Cardiac muscle cell (in vitro differentiated cells and primary cell): ENCODE measurements at regions not wholly inside any gene's neighbourhood (a gene's known extent, or its start where the extent isn't known, plus 50 kb on each side); places are given as distances from the start of the nearest gene placed in this dataset.

ENCODE experiments used
- DNase-seq, 2 donors: peaks; one replicate each; pipeline versions ENCODE4 v3.0.0 to v3.0.0-alpha.2; 2010 to 2017; ENCODE audit warnings: low read depth in 1 of 2, low spot score in 1 of 2
- H3K27ac ChIP-seq: fragments of 200-600 bp; sonication (generic); 2 replicates; pipeline ENCODE4 v1.5.1; 2016
- H3K27me3 ChIP-seq: fragments of 200-600 bp; sonication (generic); 2 replicates; pipeline ENCODE4 v1.6.0; 2016; ENCODE audit warnings: control low read depth
- H3K36me3 ChIP-seq: fragments of 200-600 bp; sonication (generic); 2 replicates; pipeline ENCODE4 v1.5.1; 2016; ENCODE audit warnings: control low read depth
- H3K4me1 ChIP-seq: fragments of 200-600 bp; sonication (generic); 2 replicates; pipeline ENCODE4 v1.8.1; 2017; ENCODE audit warnings: low read depth, mild to moderate bottlenecking, mixed run types
- H3K4me3 ChIP-seq: fragments of 200-600 bp; sonication (generic); 2 replicates; pipeline ENCODE4 v1.5.1; 2016; ENCODE audit warnings: mild to moderate bottlenecking
- H3K9me3 ChIP-seq: fragments of 200-600 bp; sonication (generic); 2 replicates; pipeline ENCODE4 v1.5.1; 2017; ENCODE audit warnings: low read depth, mild to moderate bottlenecking, control low read depth
- CTCF ChIP-seq: IDR thresholded peaks from 2 replicates; pipeline ENCODE4 v1.5.1; 2012; ENCODE audit warnings: low read depth, mild to moderate bottlenecking, low read length

GRCh38 chr4:117400039-117400835 is 314.9 kb upstream of the TRAM1L1 start:
- DNase-seq = peak in 1 of 2 donors; percentile 66
- no peaks in the 10 kb centered on the region for H3K9me3 ChIP-seq
- H3K4me3 ChIP-seq = no peak overlapping the region
- no peak overlapping the region for H3K27ac ChIP-seq
- H3K4me1 ChIP-seq = no peaks in the 10 kb centered on the region
- H3K36me3 ChIP-seq = no peaks in the 10 kb centered on the region
- no peaks in the 10 kb centered on the region for H3K27me3 ChIP-seq
- TF ChIP-seq CTCF = no peak

- H3K27ac ChIP-seq = no peak overlapping the region
- no peak for DNase-seq
- H3K36me3 ChIP-seq = no peaks in the 10 kb centered on the region
- TF ChIP-seq CTCF = no peak
- H3K4me3 ChIP-seq = no peak overlapping the region
- no peaks in the 10 kb centered on the region for H3K4me1 ChIP-seq
- no peaks in the 10 kb centered on the region for H3K27me3 ChIP-seq
- no peaks in the 10 kb centered on the region for H3K9me3 ChIP-seq
Observed at GRCh38 chr4:117412661-117413060, 327.3 kb upstream of the TRAM1L1 start.

- Histone ChIP-seq H3K27ac (no peak overlapping the region), H3K4me1 (no peaks in the 10 kb centered on the region), H3K36me3 (no peaks in the 10 kb centered on the region), H3K4me3 (no peak overlapping the region), H3K27me3 (no peaks in the 10 kb centered on the region), H3K9me3 (no peaks in the 10 kb centered on the region)
- no peak for DNase-seq
- TF ChIP-seq CTCF = no peak
Observed at GRCh38 chr4:117417856-117418255, 332.5 kb upstream of the TRAM1L1 start.

GRCh38 chr4:117420948-117421347 is 335.6 kb upstream of the TRAM1L1 start:
- H3K36me3 ChIP-seq = no peaks in the 10 kb centered on the region
- TF ChIP-seq CTCF = no peak
- DNase-seq = no peak
- H3K27me3 ChIP-seq = no peaks in the 10 kb centered on the region
- no peaks in the 10 kb centered on the region for H3K9me3 ChIP-seq
- no peak overlapping the region for H3K27ac ChIP-seq
- no peak overlapping the region for H3K4me3 ChIP-seq
- no peaks in the 10 kb centered on the region for H3K4me1 ChIP-seq

GRCh38 chr4:117421706-117422105 is 336.3 kb upstream of the TRAM1L1 start:
- H3K27ac ChIP-seq = no peak overlapping the region
- H3K4me1 ChIP-seq = no peaks in the 10 kb centered on the region
- no peaks in the 10 kb centered on the region for H3K36me3 ChIP-seq
- H3K9me3 ChIP-seq = no peaks in the 10 kb centered on the region
- H3K27me3 ChIP-seq = no peaks in the 10 kb centered on the region
- no peak overlapping the region for H3K4me3 ChIP-seq
- DNase-seq = no peak
- no peak for TF ChIP-seq CTCF
